Neural cell (in vitro differentiated cells): ENCODE measurements at regions not wholly inside any gene's neighbourhood (a gene's known extent, or its start where the extent isn't known, plus 50 kb on each side); places are given as distances from the start of the nearest gene placed in this dataset.

Source experiments
- H2AFZ ChIP-seq: fragments of 200-600, 300-800 bp; sonication (generic), shearing (Covaris generic); 2 replicates; pipeline ENCODE4 v1.6.0; 2014; ENCODE audit warnings: low read depth, mild to moderate bottlenecking, antibody characterized with exemption, low read length, moderate library complexity
- H3F3A ChIP-seq: fragments of 200-600 bp; shearing (Covaris generic); 2 replicates; pipeline ENCODE4 v1.6.1; 2016; ENCODE audit warnings: mild to moderate bottlenecking, moderate library complexity, mixed read lengths, antibody characterized with exemption, low read length; ENCODE audit not compliant: insufficient read depth, poor library complexity, severe bottlenecking
- H3K27ac ChIP-seq: fragments of 200-600, 300-800 bp; sonication (generic), shearing (Covaris generic); 2 replicates; pipeline ENCODE4 v1.5.1; 2014; ENCODE audit warnings: mild to moderate bottlenecking, low read length, moderate library complexity
- H3K27me3 ChIP-seq: fragments of 300-800, 200-600 bp; sonication (generic), shearing (Covaris generic); 2 replicates; pipeline ENCODE4 v1.6.0; 2014; ENCODE audit warnings: mild to moderate bottlenecking, low read depth, low read length, moderate library complexity; ENCODE audit not compliant: insufficient read depth
- H3K36me3 ChIP-seq: fragments of 300-800, 200-600 bp; sonication (generic), shearing (Covaris generic); 2 replicates; pipeline ENCODE4 v1.5.1; 2014; ENCODE audit warnings: mild to moderate bottlenecking, antibody characterized with exemption, low read length, moderate library complexity; ENCODE audit not compliant: insufficient read depth
- H3K4me2 ChIP-seq: fragments of 300-800, 200-600 bp; sonication (generic), shearing (Covaris generic); 2 replicates; pipeline ENCODE4 v1.6.0; 2014; ENCODE audit warnings: mild to moderate bottlenecking, low read length
- H3K4me3 ChIP-seq: fragments of 300-800, 200-600 bp; sonication (generic), shearing (Covaris generic); 2 replicates; pipeline ENCODE4 v1.5.1; 2014; ENCODE audit warnings: mild to moderate bottlenecking, low read length, moderate library complexity
- H3K79me2 ChIP-seq: fragments of 200-600 bp; shearing (Covaris generic); replicated peaks from 2 replicates; pipeline ENCODE4 v1.6.0; 2014; ENCODE audit warnings: mild to moderate bottlenecking, low read length, moderate library complexity; ENCODE audit not compliant: insufficient read depth
- H3K9ac ChIP-seq: fragments of 300-800, 200-600 bp; sonication (generic), shearing (Covaris generic); 2 replicates; pipeline ENCODE4 v1.6.1; 2016; ENCODE audit warnings: mild to moderate bottlenecking, low read length, mixed read lengths
- H3K9me2 ChIP-seq: fragments of 200-600 bp; shearing (Covaris generic); 2 replicates; pipeline ENCODE4 v1.6.1; 2016; ENCODE audit warnings: mild to moderate bottlenecking, low read length, mixed read lengths; ENCODE audit not compliant: insufficient read depth
- H3K9me3 ChIP-seq: fragments of 200-600, 300-800 bp; sonication (generic), shearing (Covaris generic); 2 replicates; pipeline ENCODE4 v1.6.1; 2016; ENCODE audit warnings: mild to moderate bottlenecking, mixed run types, low read length, moderate library complexity, mixed read lengths
- H4K20me1 ChIP-seq: fragments of 200-600 bp; shearing (Covaris generic); 2 replicates; pipeline ENCODE4 v1.6.1; 2016; ENCODE audit warnings: mild to moderate bottlenecking, mixed run types; ENCODE audit not compliant: insufficient read depth
- EP300 ChIP-seq: fragments of 450-650 bp; conservative IDR thresholded peaks from 2 replicates; pipeline ENCODE4 v1.6.1; 2014; ENCODE audit warnings: antibody characterized with exemption, mild to moderate bottlenecking, moderate library complexity; ENCODE audit not compliant: poor library complexity, severe bottlenecking
- EZH2 ChIP-seq: fragments of 200-600, 300-800 bp; shearing (Covaris generic), sonication (generic); IDR thresholded peaks from 2 replicates; pipeline ENCODE4 v1.6.1; 2014; ENCODE audit warnings: antibody characterized with exemption, low read length, borderline replicate concordance, mild to moderate bottlenecking; ENCODE audit not compliant: insufficient read depth, poor library complexity, severe bottlenecking
- MXI1 ChIP-seq: fragments of 450-650 bp; conservative IDR thresholded peaks from 2 replicates; pipeline ENCODE4 v1.6.1; 2014; ENCODE audit warnings: antibody characterized with exemption, mild to moderate bottlenecking; ENCODE audit not compliant: poor library complexity, severe bottlenecking
- POLR2AphosphoS5 ChIP-seq: IDR thresholded peaks from 2 replicates; pipeline ENCODE4 v1.6.1; 2012
- RAD21 ChIP-seq: fragments of 450-650 bp; conservative IDR thresholded peaks from 2 replicates; pipeline ENCODE4 v1.6.1; 2014; ENCODE audit warnings: antibody characterized with exemption, mild to moderate bottlenecking, moderate library complexity
- TAF1 ChIP-seq: IDR thresholded peaks from 2 replicates; pipeline ENCODE4 v1.6.1; 2012; ENCODE audit warnings: low read depth
- TF ChIP-seq, protein P1 (sequence below): fragments of 450-650 bp; IDR thresholded peaks from 2 replicates; pipeline ENCODE4 v1.5.1; 2014; ENCODE audit warnings: antibody characterized with exemption, mild to moderate bottlenecking, moderate library complexity; ENCODE audit not compliant: poor library complexity, severe bottlenecking
- TF ChIP-seq, protein P2 (sequence below): IDR thresholded peaks from 2 replicates; pipeline ENCODE4 v1.6.1; 2012; ENCODE audit warnings: borderline replicate concordance

DNA sequence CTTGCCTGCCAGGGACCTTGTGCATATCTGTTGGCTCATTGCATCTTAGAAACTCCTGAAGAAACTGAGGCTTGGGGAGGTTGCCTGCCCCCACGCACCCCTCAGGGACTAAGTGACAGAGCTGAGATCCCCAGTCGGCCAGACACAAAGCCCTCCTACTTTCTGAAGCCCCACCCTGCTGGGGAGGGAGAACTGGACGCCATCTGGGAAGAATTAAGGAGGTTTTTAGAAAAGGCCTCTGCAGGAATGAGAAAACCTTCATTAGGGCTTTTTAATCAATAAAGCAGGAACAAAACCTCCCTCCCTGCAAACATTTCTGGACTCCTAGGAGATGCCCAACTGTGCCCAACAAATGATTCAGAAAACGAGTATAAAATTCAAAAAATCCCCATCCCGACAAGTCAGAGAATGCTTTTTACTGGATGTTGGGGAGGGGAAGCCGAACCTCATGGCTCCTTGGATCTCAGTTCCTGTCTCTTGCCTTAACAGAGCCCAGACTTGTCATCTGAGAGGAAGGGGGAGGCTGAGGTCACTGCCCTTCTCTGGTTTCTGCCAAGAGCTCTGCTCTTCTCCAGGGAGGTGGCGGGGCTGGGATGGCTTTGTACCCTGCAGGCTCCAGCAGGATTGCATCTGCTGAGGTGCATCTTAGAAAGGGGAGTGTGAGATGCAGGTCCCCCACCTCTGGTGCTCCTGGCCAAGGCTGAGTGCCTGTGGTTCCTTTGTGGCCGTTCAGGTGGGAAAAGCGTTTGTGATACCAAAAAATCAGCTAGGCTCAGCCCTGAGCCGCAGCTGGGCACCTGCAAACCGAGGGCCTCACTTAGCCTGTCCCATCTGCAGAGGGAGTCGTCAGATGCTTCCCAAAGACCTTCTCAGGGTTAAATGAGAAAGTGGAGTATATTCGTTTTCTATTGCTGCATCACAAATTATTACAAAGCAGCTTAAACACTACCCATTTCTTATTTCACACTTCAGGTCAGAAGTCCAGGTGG is 142.4 kb downstream of the ZFP36L2 start:
- Histone ChIP-seq H3K36me3 (no peaks in the 10 kb centered on the region), H3K27ac (no peak overlapping the region), H2AFZ (no peak overlapping the region)

DNA sequence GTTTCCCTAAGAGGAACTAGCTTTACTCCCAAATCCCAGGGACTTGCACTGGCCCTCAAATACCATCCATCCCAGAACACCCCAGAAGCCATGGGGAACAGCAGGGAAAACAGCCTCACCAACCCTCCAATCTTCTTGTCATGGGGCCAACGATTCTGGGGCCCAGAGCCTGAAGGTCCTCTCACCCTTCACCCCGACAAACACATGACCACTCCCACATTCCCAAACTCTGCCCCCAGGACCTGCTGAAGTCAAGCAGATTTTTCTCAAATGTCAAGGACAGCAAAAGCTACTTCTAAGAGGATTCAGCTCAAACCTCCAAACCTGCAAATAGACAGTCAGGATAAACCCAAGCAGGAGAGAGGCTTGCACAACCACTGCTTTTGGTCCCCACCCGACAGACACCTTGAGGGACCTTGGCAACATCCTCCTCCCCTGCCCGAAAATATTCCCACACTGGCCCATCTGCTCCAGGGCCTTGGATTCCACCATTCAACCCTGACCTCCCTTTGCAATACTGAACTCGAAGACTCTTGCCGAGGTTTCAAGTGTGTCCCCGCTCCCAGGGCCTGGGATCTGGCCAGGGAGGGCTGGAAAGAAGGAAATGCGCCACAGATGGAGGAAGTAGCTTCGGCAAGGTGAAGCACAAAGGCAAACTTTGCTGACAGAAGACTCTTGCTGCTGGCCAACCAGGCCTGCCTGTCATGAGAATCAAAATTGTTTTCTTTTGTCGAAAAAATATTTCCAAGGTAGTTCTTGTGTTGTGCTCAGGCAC is 143.3 kb downstream of the ZFP36L2 start:
- no peak overlapping the region for H3K27ac ChIP-seq
- no peak overlapping the region for H2AFZ ChIP-seq
- H3K4me2 ChIP-seq = no peak overlapping the region

More for the DNA sequence above, 142.4 kb downstream of the ZFP36L2 start:
- no peaks in the 10 kb centered on the region for H3K27me3 ChIP-seq
- no peak overlapping the region for H3K9ac ChIP-seq
- no peaks in the 10 kb centered on the region for H4K20me1 ChIP-seq
- H3K4me2 ChIP-seq = no peak overlapping the region
- H3K9me3 ChIP-seq = no peaks in the 10 kb centered on the region
- H3F3A ChIP-seq = no peaks in the 10 kb centered on the region
- H3K79me2 ChIP-seq = no peaks in the 10 kb centered on the region
- H3K9me2 ChIP-seq = no peaks in the 10 kb centered on the region
- H3K4me3 ChIP-seq = no peak overlapping the region
- no peak for TF ChIP-seq TAF1
- no peak for TF ChIP-seq RAD21
- TF ChIP-seq MXI1 = no peak
- TF ChIP-seq POLR2AphosphoS5 = no peak
- TF ChIP-seq EP300 = no peak
- TF ChIP-seq, protein P1, sequence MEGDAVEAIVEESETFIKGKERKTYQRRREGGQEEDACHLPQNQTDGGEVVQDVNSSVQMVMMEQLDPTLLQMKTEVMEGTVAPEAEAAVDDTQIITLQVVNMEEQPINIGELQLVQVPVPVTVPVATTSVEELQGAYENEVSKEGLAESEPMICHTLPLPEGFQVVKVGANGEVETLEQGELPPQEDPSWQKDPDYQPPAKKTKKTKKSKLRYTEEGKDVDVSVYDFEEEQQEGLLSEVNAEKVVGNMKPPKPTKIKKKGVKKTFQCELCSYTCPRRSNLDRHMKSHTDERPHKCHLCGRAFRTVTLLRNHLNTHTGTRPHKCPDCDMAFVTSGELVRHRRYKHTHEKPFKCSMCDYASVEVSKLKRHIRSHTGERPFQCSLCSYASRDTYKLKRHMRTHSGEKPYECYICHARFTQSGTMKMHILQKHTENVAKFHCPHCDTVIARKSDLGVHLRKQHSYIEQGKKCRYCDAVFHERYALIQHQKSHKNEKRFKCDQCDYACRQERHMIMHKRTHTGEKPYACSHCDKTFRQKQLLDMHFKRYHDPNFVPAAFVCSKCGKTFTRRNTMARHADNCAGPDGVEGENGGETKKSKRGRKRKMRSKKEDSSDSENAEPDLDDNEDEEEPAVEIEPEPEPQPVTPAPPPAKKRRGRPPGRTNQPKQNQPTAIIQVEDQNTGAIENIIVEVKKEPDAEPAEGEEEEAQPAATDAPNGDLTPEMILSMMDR = no peak
- TF ChIP-seq, protein P2, sequence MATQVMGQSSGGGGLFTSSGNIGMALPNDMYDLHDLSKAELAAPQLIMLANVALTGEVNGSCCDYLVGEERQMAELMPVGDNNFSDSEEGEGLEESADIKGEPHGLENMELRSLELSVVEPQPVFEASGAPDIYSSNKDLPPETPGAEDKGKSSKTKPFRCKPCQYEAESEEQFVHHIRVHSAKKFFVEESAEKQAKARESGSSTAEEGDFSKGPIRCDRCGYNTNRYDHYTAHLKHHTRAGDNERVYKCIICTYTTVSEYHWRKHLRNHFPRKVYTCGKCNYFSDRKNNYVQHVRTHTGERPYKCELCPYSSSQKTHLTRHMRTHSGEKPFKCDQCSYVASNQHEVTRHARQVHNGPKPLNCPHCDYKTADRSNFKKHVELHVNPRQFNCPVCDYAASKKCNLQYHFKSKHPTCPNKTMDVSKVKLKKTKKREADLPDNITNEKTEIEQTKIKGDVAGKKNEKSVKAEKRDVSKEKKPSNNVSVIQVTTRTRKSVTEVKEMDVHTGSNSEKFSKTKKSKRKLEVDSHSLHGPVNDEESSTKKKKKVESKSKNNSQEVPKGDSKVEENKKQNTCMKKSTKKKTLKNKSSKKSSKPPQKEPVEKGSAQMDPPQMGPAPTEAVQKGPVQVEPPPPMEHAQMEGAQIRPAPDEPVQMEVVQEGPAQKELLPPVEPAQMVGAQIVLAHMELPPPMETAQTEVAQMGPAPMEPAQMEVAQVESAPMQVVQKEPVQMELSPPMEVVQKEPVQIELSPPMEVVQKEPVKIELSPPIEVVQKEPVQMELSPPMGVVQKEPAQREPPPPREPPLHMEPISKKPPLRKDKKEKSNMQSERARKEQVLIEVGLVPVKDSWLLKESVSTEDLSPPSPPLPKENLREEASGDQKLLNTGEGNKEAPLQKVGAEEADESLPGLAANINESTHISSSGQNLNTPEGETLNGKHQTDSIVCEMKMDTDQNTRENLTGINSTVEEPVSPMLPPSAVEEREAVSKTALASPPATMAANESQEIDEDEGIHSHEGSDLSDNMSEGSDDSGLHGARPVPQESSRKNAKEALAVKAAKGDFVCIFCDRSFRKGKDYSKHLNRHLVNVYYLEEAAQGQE = no peak
- TF ChIP-seq EZH2 = no peak

More for the DNA sequence above, 143.3 kb downstream of the ZFP36L2 start:
- Histone ChIP-seq H3K79me2 (no peaks in the 10 kb centered on the region), H3K36me3 (no peaks in the 10 kb centered on the region), H3K9me2 (no peaks in the 10 kb centered on the region), H3F3A (no peaks in the 10 kb centered on the region), H4K20me1 (no peaks in the 10 kb centered on the region), H3K27me3 (no peaks in the 10 kb centered on the region), H3K9me3 (no peaks in the 10 kb centered on the region), H3K4me3 (no peak overlapping the region), H3K9ac (no peak overlapping the region)
- TF ChIP-seq EZH2 (no peak), EP300 (no peak)
